HG03460 (cell line): ENCODE measurements at regions not wholly inside any gene's neighbourhood (a gene's known extent, or its start where the extent isn't known, plus 50 kb on each side); places are given as distances from the start of the nearest gene placed in this dataset.
"Not testable (repeated sequence)": the region's sequence is repeated elsewhere in the genome, so short reads cannot be mapped to it uniquely, and the experiment has no call there.

Source experiments
- ATAC-seq: cut with Tn5 transposase; IDR thresholded peaks from one replicate; pipeline ENCODE4 v1.9.1; 2021; ENCODE audit not compliant: unreplicated experiment

- ATAC-seq: no peak
Observed at GRCh38 chr10:21041763-21042458, 144.8 kb upstream of the NEBL start.

DNA sequence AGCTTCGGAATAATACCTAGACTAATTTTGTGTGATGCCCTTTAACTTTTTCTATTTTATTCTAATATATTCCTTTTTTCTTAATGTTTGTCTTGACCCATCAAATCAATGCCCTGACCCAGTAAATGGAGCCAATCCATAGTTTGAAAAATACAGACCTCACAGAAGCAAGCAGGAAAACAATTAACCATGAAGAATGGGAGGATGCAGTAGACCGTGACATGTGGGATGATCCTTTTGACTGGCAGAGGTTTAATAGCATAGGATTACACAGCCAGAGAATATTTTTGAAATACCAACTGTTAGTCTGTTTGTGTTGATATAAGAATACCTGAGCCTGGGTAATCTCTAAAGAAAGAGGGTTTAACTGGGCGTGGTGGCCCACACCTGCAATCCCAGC is 142.6 kb upstream of the NEBL start:
- no peak for ATAC-seq

- ATAC-seq: no peak
Observed at GRCh38 chr10:21036757-21037156, 139.6 kb upstream of the NEBL start.

- ATAC-seq: not testable (repeated sequence)
Observed at GRCh38 chr10:21034770-21035169, 137.7 kb upstream of the NEBL start.

DNA sequence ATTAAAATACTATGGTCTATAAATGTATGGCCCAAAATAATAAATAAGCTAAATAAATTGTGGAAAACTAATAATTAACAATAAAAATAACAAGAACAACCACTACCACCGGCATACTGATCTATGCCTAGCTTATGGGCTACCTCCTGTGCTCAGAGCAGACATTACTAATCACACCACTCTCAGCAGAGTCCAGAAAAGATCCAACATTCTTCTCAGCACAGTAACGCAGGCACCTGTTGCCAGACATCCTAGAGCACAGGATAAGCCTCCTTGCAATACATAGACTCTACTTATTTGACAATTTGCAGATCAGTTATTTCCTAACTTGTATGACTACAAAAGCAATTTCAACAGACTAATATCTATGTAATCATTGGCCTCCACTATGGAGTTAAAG is 137.1 kb upstream of the NEBL start:
- no peak for ATAC-seq

DNA sequence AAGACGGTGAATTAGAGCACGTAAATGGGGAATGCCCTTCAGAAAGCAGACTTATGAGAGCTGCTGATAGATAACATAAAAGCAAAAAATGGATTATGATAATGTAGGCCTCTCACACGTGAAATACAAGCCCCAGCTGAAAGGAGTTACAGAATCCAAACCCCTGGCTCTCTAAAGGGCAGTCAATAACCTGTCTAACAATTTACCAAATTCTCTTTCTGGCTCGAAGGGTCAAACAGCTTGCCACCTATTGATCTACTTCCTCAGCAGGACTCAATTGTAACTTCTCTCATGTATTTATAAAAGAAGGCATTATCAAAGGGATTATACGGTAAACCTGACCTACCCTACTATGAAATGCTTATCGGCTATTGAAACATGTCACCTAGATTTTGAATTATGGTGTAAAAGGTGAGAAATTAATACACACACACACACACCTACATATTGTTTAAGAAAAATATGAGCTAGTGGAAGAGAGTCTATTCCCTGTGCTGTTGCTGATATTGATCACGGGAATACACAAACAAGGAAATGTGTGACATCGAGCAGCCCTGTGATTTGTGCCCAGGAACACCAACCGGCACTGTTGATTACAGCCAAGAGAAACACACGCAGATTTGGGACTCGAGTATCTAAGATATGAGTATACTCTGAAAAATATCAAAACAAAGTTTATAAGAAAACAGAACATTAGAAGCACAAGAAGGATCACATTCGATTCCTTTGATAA is 135.6 kb upstream of the NEBL start:
- ATAC-seq: no peak

DNA sequence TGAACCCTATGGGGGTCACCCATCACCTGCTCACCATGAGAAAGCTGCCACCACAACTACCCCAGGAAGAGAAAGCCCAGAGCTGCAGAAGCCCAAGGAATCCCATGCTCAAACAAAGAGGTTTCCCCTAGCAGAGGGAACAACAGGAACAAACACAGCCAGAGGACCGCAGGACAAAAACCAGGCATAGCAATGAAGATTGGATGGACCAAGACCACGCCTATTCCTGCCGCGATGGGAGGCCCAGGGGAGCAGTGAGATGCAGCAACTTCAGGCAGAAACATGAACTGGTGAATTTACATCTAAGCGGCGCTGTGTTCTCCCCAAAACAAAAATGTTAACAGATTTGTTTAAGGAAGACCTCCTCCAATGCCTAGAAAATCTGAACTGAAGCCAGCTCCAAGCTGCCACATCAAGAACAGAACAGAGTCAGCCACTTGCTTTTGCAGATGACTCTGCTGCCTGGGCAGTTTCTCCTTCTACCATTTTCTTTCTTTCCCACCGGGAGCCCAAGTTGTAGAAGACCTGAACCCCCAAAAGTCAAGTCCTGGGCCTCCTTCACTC is 134.2 kb upstream of the NEBL start:
- ATAC-seq: no peak

- no peak for ATAC-seq
Observed at GRCh38 chr10:21030091-21030490, 133.0 kb upstream of the NEBL start.

- no peak for ATAC-seq
Observed at GRCh38 chr10:21022821-21023220, 125.7 kb upstream of the NEBL start.

DNA sequence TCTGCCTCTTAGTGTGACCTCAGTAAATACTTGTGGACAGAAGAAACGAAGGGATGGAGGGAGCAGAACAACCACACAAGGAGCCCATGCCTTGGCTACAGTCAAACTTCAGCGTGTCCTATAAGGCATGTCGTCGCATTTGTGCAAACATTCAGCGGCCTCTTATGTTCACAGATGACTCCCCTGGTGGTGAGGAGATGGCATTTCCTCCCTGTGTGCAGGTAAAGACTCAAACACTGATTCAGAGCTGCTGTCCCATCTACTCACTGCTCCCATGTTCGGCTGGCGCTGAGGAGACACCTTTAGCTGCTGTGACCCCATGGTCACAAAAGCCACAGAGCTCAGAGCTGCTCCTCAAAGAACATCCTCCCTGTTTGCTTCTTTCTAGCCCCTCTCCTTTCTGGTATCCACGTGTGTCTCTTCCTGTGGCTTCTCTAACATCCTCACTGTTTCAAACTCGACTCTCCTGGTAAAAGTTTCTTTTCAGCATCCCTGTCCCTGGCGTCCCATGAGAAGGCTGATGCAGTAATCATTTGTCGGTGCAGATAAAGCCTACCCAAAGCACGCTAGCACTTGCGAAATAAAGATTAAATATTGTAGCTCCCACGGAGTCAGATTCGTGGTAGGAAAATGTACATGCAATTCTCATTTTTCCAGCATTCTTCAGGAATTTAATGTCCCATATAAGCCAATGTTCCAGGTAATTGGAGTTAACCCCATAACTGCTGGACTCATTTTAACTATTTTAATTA is 124.9 kb upstream of the NEBL start:
- ATAC-seq: no peak

GRCh38 chr10:21021231-21021630 is 124.1 kb upstream of the NEBL start:
- no peak for ATAC-seq

GRCh38 chr10:21020545-21020944 is 123.4 kb upstream of the NEBL start:
- ATAC-seq: peak; percentile 55

GRCh38 chr10:21019436-21019835 is 122.3 kb upstream of the NEBL start:
- no peak for ATAC-seq

DNA sequence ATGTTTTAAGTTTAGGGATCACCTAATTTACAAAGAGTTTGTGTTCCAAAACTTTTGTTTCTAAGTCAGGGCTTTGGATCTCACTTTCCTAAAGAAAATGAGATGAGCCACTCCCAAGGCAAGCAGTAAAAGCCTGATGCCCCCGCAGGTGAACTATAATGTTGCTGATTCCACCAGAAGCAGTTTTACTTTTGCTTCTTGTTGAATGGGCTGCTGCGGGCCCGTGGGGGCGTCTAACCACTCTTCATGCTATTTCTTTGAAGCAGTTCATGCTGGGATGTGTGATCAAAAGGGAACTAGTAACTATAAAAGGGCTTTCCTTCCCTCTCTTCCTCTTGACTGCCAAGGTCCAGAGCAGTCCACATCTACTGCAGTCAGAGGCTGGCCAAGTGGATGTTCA is 118.7 kb upstream of the NEBL start:
- ATAC-seq: no peak

DNA sequence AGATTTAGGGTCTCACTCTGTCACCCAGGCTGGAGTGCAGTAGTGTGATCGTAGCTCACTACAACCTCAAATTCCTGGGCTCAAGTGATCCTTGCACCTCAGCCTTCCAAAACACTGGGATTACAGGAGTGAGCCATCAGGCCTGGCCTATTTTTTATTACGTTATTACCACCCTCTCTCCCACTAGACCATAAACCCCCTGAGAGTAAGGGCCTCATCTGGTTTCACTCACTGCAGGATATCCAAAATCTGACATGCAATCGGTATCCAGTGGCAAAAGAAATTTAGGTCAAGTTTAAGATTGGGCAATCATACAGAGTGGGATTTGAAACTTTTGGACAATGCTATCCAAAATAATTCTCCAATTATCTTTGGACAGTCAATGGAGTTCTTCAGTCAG is 117.0 kb upstream of the NEBL start:
- no peak for ATAC-seq

DNA sequence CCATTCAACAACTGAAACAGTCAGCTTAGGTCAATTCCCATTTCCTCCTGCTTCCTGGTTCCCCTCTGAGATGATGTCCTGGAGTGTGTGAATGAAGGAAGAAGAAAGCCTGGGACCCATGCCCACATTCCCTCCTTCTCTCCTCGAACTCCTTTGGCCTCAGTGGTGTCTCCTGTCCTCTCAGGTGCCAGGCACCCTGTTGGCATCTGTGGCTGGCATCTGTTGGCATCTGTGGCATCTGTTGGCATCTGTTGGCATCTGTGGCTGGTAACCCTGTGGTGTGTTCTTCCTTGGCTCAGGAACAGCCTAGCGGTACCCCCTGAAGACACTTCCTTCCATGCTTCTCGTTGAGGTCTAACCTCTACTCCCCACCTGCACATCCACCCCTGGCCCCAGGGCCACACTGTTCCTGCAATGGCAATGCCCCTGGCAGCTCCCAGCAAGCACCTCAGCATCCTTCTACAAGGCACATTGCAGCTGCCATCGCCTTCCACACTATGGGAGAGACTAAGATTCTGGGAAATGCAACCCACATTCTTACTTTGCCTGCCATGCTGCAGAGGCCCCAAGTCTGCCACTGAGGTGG is 114.4 kb upstream of the NEBL start:
- ATAC-seq: no peak

DNA sequence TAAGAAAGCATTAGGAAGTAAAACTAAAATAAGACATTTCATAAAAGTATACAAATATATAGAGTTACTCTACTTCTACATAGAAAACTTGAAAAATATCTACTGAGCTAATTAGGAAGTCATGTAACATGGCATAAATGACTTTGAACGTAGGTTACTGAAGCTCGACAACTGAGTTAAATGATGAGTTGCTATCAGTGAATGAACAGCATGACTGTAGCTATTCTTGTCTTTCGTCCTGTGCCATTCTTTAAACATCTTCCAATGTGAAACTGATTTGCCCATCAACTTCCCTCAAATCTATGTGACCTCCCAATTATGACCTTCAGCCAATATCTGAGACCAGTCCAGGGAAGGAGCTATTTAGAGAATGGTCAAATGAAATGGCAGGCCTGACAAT is 113.5 kb upstream of the NEBL start:
- no peak for ATAC-seq

GRCh38 chr10:21003240-21003822 is 106.2 kb upstream of the NEBL start:
- no peak for ATAC-seq

GRCh38 chr10:21002091-21002878 is 105.2 kb upstream of the NEBL start:
- no peak for ATAC-seq

DNA sequence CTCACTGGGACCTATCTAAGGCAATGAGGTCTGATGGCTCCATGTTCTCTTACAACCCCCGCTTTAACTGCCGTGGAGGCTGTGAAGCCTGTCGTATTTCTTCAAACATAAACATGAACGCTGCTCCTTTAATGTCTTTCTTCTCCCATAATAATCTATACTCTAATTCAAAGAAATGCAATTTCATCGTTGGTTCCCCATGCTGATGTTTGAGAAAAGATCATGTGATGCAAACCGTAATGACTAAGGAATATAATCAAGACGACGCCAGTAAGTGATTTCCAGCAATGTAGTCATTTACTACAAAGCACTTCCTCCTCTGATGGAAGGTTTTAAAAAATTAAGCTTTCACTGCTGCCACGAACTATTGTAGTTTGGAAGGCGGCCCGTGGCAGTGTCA is 102.6 kb upstream of the NEBL start:
- no peak for ATAC-seq
